ENCODE measurements at regions not wholly inside any gene's neighbourhood (a gene's known extent, or its start where the extent isn't known, plus 50 kb on each side); places are given as distances from the start of the nearest gene placed in this dataset.

- no peak overlapping the region for H3K27ac ChIP-seq (ENCODE audit: extremely low read length, insufficient read depth, low read length)
- ATAC-seq: no peak
- peaks cover 4 to 16% of the 10 kb centered on the region in 2 experiments; a peak in 3 of 5 replicates for H3K27me3 ChIP-seq (ENCODE audit: control insufficient read depth in 1 of 2, insufficient read depth in 2 of 2, low read length in 2 of 2)
- no peaks in the 10 kb centered on the region for H3K36me3 ChIP-seq (replicated peaks in 1 of 2; ENCODE audit: control insufficient read depth in 1 of 2, insufficient read depth in 2 of 2, low read length in 2 of 2)
- BruUV-seq (replicated peaks): no TSS peak
- no peak overlapping the region for H2AFZ ChIP-seq (ENCODE audit: low read length)
- H3K9ac ChIP-seq (ENCODE audit: insufficient read depth, low read depth, low read length): no peak overlapping the region
- ChIA-PET POLR2A (no interaction called here), CTCF (ENCODE audit: low intra/inter-chr PET ratio, low total read pairs) (no interaction called here)
- no peak overlapping the region for H3K4me2 ChIP-seq (ENCODE audit: low read depth, low read length)
- WGBS (ENCODE audit: low lambda C conversion rate): 15% methylated on average over 3 of the region's 3 CpGs
- H3K9me3 ChIP-seq (ENCODE audit: low read length): no peaks in the 10 kb centered on the region
- H3K4me3 ChIP-seq (replicated peaks in 1 of 3; ENCODE audit: insufficient read depth in 1 of 3, low read depth in 2 of 3, low read length in 3 of 3): no peak overlapping the region
- FAIRE-seq: no peak
- H3K79me2 ChIP-seq (ENCODE audit: insufficient read depth, low read length): no peaks in the 10 kb centered on the region
- no peaks in the 10 kb centered on the region for H3K4me1 ChIP-seq (ENCODE audit: insufficient read depth, low read length)
- intact Hi-C loops (cut with micrococcal nuclease; ENCODE audit: unreplicated experiment): no loop called here
- H4K20me1 ChIP-seq (ENCODE audit: insufficient read depth, low read length): no peaks in the 10 kb centered on the region
- no peak for DNase-seq (ENCODE audit: low spot score)
- in situ Hi-C loops (cut with HindIII; ENCODE audit: extremely low pct_ligation_motif_present, low pct_unique_long_range_greater_than_20kb): no loop called here
- TF ChIP-seq MAFF (IDR thresholded peaks at IDR 0.05; ENCODE audit: low read depth, low read length): no peak
- TF ChIP-seq ZNF446 (CRISPR knock-in tag; IDR thresholded peaks at IDR 0.05): no peak
- no peak for TF ChIP-seq ZNF280B (CRISPR knock-in tag; IDR thresholded peaks at IDR 0.05; ENCODE audit: borderline replicate concordance)
- no peak for TF ChIP-seq ZNF383 (CRISPR knock-in tag; IDR thresholded peaks at IDR 0.05; ENCODE audit: borderline replicate concordance)
- TF ChIP-seq TGIF2 (CRISPR knock-in tag; IDR thresholded peaks at IDR 0.05): no peak
- no peak for TF ChIP-seq NONO (IDR thresholded peaks at IDR 0.05)
- no peak for TF ChIP-seq NONO (CRISPR knock-in tag; conservative IDR thresholded peaks at IDR 0.05)
- no peak for TF ChIP-seq GMEB2 (CRISPR knock-in tag; IDR thresholded peaks at IDR 0.05; ENCODE audit: low read depth)
- TF ChIP-seq ZNF784 (CRISPR knock-in tag; IDR thresholded peaks at IDR 0.05; ENCODE audit: borderline replicate concordance): no peak
- TF ChIP-seq YY1 (IDR thresholded peaks at IDR 0.05; ENCODE audit: insufficient read depth, insufficient replicate concordance, low read depth, low read length): no peak
- TF ChIP-seq SAFB2 (CRISPR knock-in tag; IDR thresholded peaks at IDR 0.05; ENCODE audit: borderline replicate concordance, low read depth): no peak
- TF ChIP-seq ZNF878 (CRISPR knock-in tag; IDR thresholded peaks at IDR 0.05): no peak
Observed at GRCh38 chr10:118403967-118404366, 61.8 kb upstream of the FAM204A start.
